ENCODE measurements at regions not wholly inside any gene's neighbourhood (a gene's known extent, or its start where the extent isn't known, plus 50 kb on each side); places are given as distances from the start of the nearest gene placed in this dataset.

GRCh38 chr10:105598207-105598606 lies 957.1 kb downstream of the SORCS3 start:
- TF ChIP-seq POLR2AphosphoS5 (IDR thresholded peaks at IDR 0.05; ENCODE audit: low read depth, low read length) (no peak), TAF1 (IDR thresholded peaks at IDR 0.05; ENCODE audit: borderline replicate concordance, low read depth, low read length) (no peak), POLR2A (IDR thresholded peaks at IDR 0.05; ENCODE audit: low read depth, low read length) (no peak)

Measured in GM12892 (cell line).